ENCODE measurements at regions not wholly inside any gene's neighbourhood (a gene's known extent, or its start where the extent isn't known, plus 50 kb on each side); places are given as distances from the start of the nearest gene placed in this dataset.

GRCh38 chr11:122234780-122235179 is 118.8 kb upstream of the BLID start:
- TF ChIP-seq, protein P1, sequence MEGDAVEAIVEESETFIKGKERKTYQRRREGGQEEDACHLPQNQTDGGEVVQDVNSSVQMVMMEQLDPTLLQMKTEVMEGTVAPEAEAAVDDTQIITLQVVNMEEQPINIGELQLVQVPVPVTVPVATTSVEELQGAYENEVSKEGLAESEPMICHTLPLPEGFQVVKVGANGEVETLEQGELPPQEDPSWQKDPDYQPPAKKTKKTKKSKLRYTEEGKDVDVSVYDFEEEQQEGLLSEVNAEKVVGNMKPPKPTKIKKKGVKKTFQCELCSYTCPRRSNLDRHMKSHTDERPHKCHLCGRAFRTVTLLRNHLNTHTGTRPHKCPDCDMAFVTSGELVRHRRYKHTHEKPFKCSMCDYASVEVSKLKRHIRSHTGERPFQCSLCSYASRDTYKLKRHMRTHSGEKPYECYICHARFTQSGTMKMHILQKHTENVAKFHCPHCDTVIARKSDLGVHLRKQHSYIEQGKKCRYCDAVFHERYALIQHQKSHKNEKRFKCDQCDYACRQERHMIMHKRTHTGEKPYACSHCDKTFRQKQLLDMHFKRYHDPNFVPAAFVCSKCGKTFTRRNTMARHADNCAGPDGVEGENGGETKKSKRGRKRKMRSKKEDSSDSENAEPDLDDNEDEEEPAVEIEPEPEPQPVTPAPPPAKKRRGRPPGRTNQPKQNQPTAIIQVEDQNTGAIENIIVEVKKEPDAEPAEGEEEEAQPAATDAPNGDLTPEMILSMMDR (IDR thresholded peaks at IDR 0.05): no peak
- TF ChIP-seq POLR2AphosphoS5 (IDR thresholded peaks at IDR 0.05; ENCODE audit: insufficient read depth in 1 of 2, low read depth in 1 of 2) (no peak), POLR2A (IDR thresholded peaks at IDR 0.05) (no peak)

Data from vagina (tissue), 2 donors.